ENCODE measurements at regions not wholly inside any gene's neighbourhood (a gene's known extent, or its start where the extent isn't known, plus 50 kb on each side); places are given as distances from the start of the nearest gene placed in this dataset.

DNA sequence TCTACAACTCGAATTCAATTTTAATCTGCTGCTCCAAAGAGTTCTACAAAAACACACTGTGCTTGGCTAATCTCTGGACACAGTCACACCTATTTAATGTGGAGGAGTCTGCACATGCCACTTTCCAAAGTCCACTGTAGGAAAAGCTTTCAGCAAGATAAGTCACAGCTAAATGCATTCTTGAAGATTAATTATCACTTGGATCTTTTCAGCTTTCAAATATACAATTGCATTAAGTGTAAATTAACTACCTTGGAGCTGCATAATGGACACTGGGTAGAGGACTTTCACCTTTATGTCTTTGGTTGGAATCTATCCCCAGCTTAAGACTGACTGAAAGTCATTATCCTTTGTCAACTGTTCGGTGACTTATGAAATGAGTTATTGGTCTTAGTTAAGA is 565.1 kb downstream of the PIK3C3 start:
- no peak overlapping the region for H3K4me3 ChIP-seq
- no peaks in the 10 kb centered on the region for H3K4me1 ChIP-seq
- DNase-seq = no peak
- no peak for ATAC-seq
- H3K27ac ChIP-seq = no peak overlapping the region
- TF ChIP-seq, protein P1, sequence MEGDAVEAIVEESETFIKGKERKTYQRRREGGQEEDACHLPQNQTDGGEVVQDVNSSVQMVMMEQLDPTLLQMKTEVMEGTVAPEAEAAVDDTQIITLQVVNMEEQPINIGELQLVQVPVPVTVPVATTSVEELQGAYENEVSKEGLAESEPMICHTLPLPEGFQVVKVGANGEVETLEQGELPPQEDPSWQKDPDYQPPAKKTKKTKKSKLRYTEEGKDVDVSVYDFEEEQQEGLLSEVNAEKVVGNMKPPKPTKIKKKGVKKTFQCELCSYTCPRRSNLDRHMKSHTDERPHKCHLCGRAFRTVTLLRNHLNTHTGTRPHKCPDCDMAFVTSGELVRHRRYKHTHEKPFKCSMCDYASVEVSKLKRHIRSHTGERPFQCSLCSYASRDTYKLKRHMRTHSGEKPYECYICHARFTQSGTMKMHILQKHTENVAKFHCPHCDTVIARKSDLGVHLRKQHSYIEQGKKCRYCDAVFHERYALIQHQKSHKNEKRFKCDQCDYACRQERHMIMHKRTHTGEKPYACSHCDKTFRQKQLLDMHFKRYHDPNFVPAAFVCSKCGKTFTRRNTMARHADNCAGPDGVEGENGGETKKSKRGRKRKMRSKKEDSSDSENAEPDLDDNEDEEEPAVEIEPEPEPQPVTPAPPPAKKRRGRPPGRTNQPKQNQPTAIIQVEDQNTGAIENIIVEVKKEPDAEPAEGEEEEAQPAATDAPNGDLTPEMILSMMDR (IDR thresholded peaks at IDR 0.05) = no peak
- TF ChIP-seq POLR2A (IDR thresholded peaks at IDR 0.05) = no peak
- H3K36me3 ChIP-seq = no peaks in the 10 kb centered on the region
- H3K9me3 ChIP-seq = no peaks in the 10 kb centered on the region
- WGBS, 4 donors = 57 to 70% (median 64%) methylated on average over 2 of the region's 2 CpGs
- no peaks in the 10 kb centered on the region for H3K27me3 ChIP-seq
- intact Hi-C loops (cut with DNase I) = no loop called here

GRCh38 chr18:42525905-42526304 is 570.9 kb downstream of the PIK3C3 start:
- Histone ChIP-seq H3K9me3 (no peaks in the 10 kb centered on the region), H3K27me3 (no peaks in the 10 kb centered on the region), H3K36me3 (no peaks in the 10 kb centered on the region), H3K4me1 (no peaks in the 10 kb centered on the region), H3K27ac (no peak overlapping the region), H3K4me3 (no peak overlapping the region)
- WGBS, 4 donors = 61 to 73% (median 73%) methylated on average over 2 of the region's 2 CpGs
- DNase-seq = no peak
- intact Hi-C loops (cut with DNase I) = no loop called here
- TF ChIP-seq, protein P1 (IDR thresholded peaks at IDR 0.05) = no peak
- TF ChIP-seq POLR2A (IDR thresholded peaks at IDR 0.05) = no peak
- ATAC-seq = no peak

DNA sequence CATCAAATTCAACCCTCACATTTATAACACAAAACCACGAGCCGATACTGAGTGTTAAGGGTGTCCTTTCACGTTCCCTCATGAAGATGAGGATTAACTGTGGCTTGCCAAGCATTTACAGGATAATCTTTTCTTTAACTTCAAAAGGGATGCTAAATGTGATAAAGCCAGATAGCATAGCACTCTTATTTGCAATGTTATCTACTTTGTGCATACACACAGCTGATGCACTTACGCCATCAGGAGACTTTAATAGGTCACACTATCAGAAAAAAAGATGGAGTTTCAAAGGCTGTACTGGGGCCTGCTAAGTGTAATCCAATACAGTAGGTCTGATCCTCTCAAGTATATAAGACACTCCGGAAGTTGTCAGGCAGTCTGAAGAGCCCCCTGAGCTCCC is 572.7 kb downstream of the PIK3C3 start:
- intact Hi-C loops (cut with DNase I) = no loop called here
- H3K36me3 ChIP-seq = no peaks in the 10 kb centered on the region
- no peaks in the 10 kb centered on the region for H3K9me3 ChIP-seq
- no peaks in the 10 kb centered on the region for H3K4me1 ChIP-seq
- no peak for TF ChIP-seq POLR2A (IDR thresholded peaks at IDR 0.05)
- TF ChIP-seq, protein P1 (IDR thresholded peaks at IDR 0.05) = no peak
- 65 to 79% (median 73%) methylated on average over 5 of the region's 5 CpGs for WGBS, 4 donors
- no peak overlapping the region for H3K4me3 ChIP-seq
- H3K27me3 ChIP-seq = no peaks in the 10 kb centered on the region
- H3K27ac ChIP-seq = no peak overlapping the region
- DNase-seq (no peak), ATAC-seq (no peak)

GRCh38 chr18:42530276-42530675 is 575.2 kb downstream of the PIK3C3 start:
- DNase-seq (no peak), ATAC-seq (no peak)
- Histone ChIP-seq H3K27ac (no peak overlapping the region), H3K27me3 (no peaks in the 10 kb centered on the region), H3K4me3 (no peak overlapping the region), H3K4me1 (peaks cover 0 to 8% (median 0%) of the 10 kb centered on the region in 12 donors), H3K9me3 (no peaks in the 10 kb centered on the region), H3K36me3 (no peaks in the 10 kb centered on the region)
- 73 to 86% (median 76%) methylated on average over 1 of the region's 1 CpG for WGBS, 4 donors
- intact Hi-C loops (cut with DNase I) = loop anchor here in 1 of 10 donors (10.0 kb wide), 1 partner anchor 55 kb away; no protein-coding TSS in a partner anchor
- TF ChIP-seq, protein P1 (IDR thresholded peaks at IDR 0.05) = no peak
- no peak for TF ChIP-seq POLR2A (IDR thresholded peaks at IDR 0.05)

Data from heart left ventricle (tissue), 16 donors.